OCI-LY3 (cell line): ENCODE measurements at regions not wholly inside any gene's neighbourhood (a gene's known extent, or its start where the extent isn't known, plus 50 kb on each side); places are given as distances from the start of the nearest gene placed in this dataset.

Experiments
- EZH2phosphoT487 ChIP-seq: fragments of 200-600 bp; shearing (Covaris generic); IDR thresholded peaks from 2 replicates; pipeline ENCODE4 v1.6.1; 2018; ENCODE audit warnings: antibody characterized with exemption, mixed run types, low read depth
- TF ChIP-seq, protein P1 (sequence below): fragments of 200-600, 300-600 bp; sonication (generic); IDR thresholded peaks from 2 replicates; pipeline ENCODE4 v1.5.1; 2014; ENCODE audit warnings: antibody characterized with exemption, low read length, low read depth

DNA sequence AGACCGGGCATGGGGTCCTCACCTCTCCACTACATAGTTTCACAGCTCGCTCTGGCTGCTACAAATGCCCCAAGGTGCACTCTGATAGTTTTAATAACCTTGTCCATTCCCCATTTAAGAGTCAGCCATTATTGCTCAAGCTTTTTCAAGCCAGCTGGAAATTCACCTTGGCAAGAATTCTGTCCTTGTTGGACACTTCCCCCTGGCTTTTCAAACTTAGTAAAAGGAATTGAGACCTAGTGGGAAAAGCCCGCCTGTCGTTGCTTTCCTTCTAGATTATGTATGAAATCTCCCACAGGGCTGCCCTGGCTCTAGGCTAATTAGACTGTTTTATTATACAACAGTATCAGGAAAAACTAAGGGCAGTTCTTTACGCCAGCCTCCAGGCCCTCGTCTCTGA is 293.7 kb upstream of the GADL1 start:
- TF ChIP-seq, protein P1, sequence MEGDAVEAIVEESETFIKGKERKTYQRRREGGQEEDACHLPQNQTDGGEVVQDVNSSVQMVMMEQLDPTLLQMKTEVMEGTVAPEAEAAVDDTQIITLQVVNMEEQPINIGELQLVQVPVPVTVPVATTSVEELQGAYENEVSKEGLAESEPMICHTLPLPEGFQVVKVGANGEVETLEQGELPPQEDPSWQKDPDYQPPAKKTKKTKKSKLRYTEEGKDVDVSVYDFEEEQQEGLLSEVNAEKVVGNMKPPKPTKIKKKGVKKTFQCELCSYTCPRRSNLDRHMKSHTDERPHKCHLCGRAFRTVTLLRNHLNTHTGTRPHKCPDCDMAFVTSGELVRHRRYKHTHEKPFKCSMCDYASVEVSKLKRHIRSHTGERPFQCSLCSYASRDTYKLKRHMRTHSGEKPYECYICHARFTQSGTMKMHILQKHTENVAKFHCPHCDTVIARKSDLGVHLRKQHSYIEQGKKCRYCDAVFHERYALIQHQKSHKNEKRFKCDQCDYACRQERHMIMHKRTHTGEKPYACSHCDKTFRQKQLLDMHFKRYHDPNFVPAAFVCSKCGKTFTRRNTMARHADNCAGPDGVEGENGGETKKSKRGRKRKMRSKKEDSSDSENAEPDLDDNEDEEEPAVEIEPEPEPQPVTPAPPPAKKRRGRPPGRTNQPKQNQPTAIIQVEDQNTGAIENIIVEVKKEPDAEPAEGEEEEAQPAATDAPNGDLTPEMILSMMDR = no peak
- TF ChIP-seq EZH2phosphoT487 = no peak
